ENCODE measurements at regions not wholly inside any gene's neighbourhood (a gene's known extent, or its start where the extent isn't known, plus 50 kb on each side); places are given as distances from the start of the nearest gene placed in this dataset.

GRCh38 chr10:128560993-128561392 lies 434.8 kb upstream of the MKI67 start:
- H3K4me2 ChIP-seq (ENCODE audit: low read length) = no peak overlapping the region
- H3K9me2 ChIP-seq (ENCODE audit: insufficient read depth) = no peaks in the 10 kb centered on the region
- no peaks in the 10 kb centered on the region for H3K9me3 ChIP-seq (ENCODE audit: control insufficient read depth in 1 of 2, insufficient read depth in 1 of 2, low read depth in 1 of 2, low read length in 2 of 2)
- no peak overlapping the region for H3K9ac ChIP-seq (ENCODE audit: low read length)
- H3K4me1 ChIP-seq (ENCODE audit: control insufficient read depth in 1 of 2, insufficient read depth in 2 of 2, low read length in 2 of 2) = no peaks in the 10 kb centered on the region
- no peak overlapping the region for H3K27ac ChIP-seq (ENCODE audit: low read depth, low read length)
- DNase-seq (ENCODE audit: low read depth, low spot score) (no peak), ATAC-seq (no peak)
- no peak overlapping the region for H2AFZ ChIP-seq (ENCODE audit: low read depth, low read length, poor library complexity, severe bottlenecking)
- BruUV-seq (replicated peaks) = no TSS peak
- intact Hi-C loops (cut with micrococcal nuclease) = no loop called here
- no peaks in the 10 kb centered on the region for H3K79me2 ChIP-seq (ENCODE audit: insufficient read depth, low read length)
- no peaks in the 10 kb centered on the region for H4K20me1 ChIP-seq (ENCODE audit: insufficient read depth)
- POLR2A ChIA-PET = no interaction called here
- H3K4me3 ChIP-seq (replicated peaks in 1 of 2; ENCODE audit: low read depth in 1 of 2, low read length in 2 of 2) = no peak overlapping the region
- TF ChIP-seq POLR2AphosphoS5 (IDR thresholded peaks at IDR 0.05; ENCODE audit: low read depth, low read length) = no peak
- TF ChIP-seq POLR2A (IDR thresholded peaks at IDR 0.05; ENCODE audit: borderline replicate concordance, extremely low read depth, insufficient read depth, insufficient read length) = no peak
- TF ChIP-seq CEBPB (IDR thresholded peaks at IDR 0.05; ENCODE audit: low read depth) = no peak
- no peak for TF ChIP-seq ELF1 (IDR thresholded peaks at IDR 0.05; ENCODE audit: borderline replicate concordance, low read depth)
- TF ChIP-seq CBX3 (IDR thresholded peaks at IDR 0.05; ENCODE audit: low read depth) = no peak
- TF ChIP-seq JUND (IDR thresholded peaks at IDR 0.05) = no peak
- TF ChIP-seq ZNF274 (IDR thresholded peaks at IDR 0.05; ENCODE audit: low read depth, low read length) = no peak
- no peak for TF ChIP-seq FOSL1 (IDR thresholded peaks at IDR 0.05; ENCODE audit: low read depth)
- no peak for TF ChIP-seq MAX (IDR thresholded peaks at IDR 0.05)
- no peak for TF ChIP-seq SIN3A (IDR thresholded peaks at IDR 0.05; ENCODE audit: low read depth)
- no peak for TF ChIP-seq YY1 (IDR thresholded peaks at IDR 0.05; ENCODE audit: extremely low read depth, insufficient replicate concordance, low read depth, low read length)
- no peak for TF ChIP-seq ZBTB33 (IDR thresholded peaks at IDR 0.05; ENCODE audit: extremely low read depth, insufficient replicate concordance, low read length)
- H3K36me3 ChIP-seq (ENCODE audit: control insufficient read depth in 1 of 2, insufficient read depth in 2 of 2, low read length in 2 of 2) = no peaks in the 10 kb centered on the region
- RAD21 ChIA-PET (ENCODE audit: low non-redundant PET in 1 of 2, low total read pairs in 2 of 2, uncharacterized antibody in 2 of 2, unreplicated experiment in 2 of 2) = no interaction called here
- H3K27me3 ChIP-seq (ENCODE audit: insufficient read depth, low read length) = peaks cover 77% of the 10 kb centered on the region
- CTCF ChIA-PET = no interaction called here
